Left lobe of liver (tissue), 2 donors: ENCODE measurements at regions not wholly inside any gene's neighbourhood (a gene's known extent, or its start where the extent isn't known, plus 50 kb on each side); places are given as distances from the start of the nearest gene placed in this dataset.

Source experiments
- ATAC-seq: fragments of 200-7000 bp; cut with Tn5 transposase; one replicate; pipeline ENCODE4 v1.9.1; 2020; ENCODE audit warnings: mild to moderate bottlenecking, moderate library complexity
- DNase-seq: peaks from one replicate; pipeline ENCODE4 v3.0.0-alpha.2; 2020; ENCODE audit warnings: low spot score
- donor health status: DM: no; HTN: no; CAD: no; lungs with moderate emphysema.
- donor health status: DM: no; HTN: yes; CAD: no.

- no peak for DNase-seq
These were observed 101.1 kb downstream of the DCAF12L2 start for GRCh38 chrX:126064901-126065541.

DNA sequence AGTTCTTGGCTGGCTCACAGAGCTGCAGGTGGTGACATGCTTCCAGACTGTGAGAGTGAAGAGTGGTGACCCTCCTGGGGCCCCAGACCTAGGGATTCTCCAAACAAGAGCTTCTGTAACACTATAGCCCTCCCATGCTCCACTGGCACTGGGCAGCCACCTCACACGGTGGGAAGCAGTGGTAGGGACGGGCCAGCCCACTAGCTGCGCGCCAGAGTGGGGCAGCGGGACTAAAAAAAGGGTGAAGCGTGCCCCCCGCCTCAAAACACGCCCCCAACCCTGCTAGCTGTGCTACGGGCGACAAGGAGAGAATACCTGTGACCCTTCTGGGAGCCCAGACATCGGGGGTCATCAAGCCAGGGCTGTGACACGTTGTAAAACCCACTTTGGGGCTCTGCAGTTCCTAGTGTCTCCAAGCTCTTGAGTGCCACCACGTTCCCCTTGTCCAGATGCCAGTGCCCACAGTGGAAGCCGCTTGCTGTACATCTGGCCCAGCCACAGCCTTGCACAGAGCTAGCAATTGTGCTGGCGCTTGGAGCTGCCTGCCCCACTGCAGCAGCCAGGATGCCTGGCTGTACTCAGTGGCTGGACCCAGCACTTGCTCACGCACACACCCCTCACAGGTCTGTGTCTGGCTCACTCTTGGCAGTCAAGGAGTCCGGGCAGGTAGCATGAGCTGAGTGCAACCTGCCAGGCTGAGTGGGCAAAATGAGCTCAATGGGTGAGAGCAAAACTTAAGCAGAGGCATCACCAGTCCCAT is 100.0 kb downstream of the DCAF12L2 start:
- DNase-seq (no peak), ATAC-seq (no peak)

More at GRCh38 chrX:126064901-126065541, 101.1 kb downstream of the DCAF12L2 start:
- ATAC-seq, result no peak
